Mucosa of rectum (tissue), 2 donors: ENCODE measurements at regions not wholly inside any gene's neighbourhood (a gene's known extent, or its start where the extent isn't known, plus 50 kb on each side); places are given as distances from the start of the nearest gene placed in this dataset.

Experiments
- H3K27ac ChIP-seq, 2 donors: one replicate each; pipeline ENCODE4 v1.7.0; 2013; ENCODE audit warnings: inconsistent platforms in 2 of 2, low read depth in 2 of 2, low read length in 2 of 2
- H3K27me3 ChIP-seq, 2 donors: one replicate each; pipeline ENCODE4 v1.7.0; 2013; ENCODE audit warnings: low read length in 2 of 2; ENCODE audit not compliant: control insufficient read depth in 2 of 2, insufficient read depth in 2 of 2
- H3K36me3 ChIP-seq, 2 donors: one replicate each; pipeline ENCODE4 v1.7.0; 2013; ENCODE audit warnings: low read length in 2 of 2; ENCODE audit not compliant: control insufficient read depth in 2 of 2, insufficient read depth in 2 of 2
- H3K4me1 ChIP-seq, 2 donors: one replicate each; pipeline ENCODE4 v1.7.0; 2013; ENCODE audit warnings: low read length in 2 of 2, mild to moderate bottlenecking in 1 of 2; ENCODE audit not compliant: control insufficient read depth in 2 of 2, insufficient read depth in 2 of 2
- H3K4me3 ChIP-seq, 2 donors: one replicate each; pipeline ENCODE4 v1.7.0; 2013; ENCODE audit warnings: low read length in 2 of 2
- H3K9ac ChIP-seq, 2 donors: one replicate each; pipeline ENCODE4 v1.7.0; 2013; ENCODE audit warnings: low read length in 2 of 2, low read depth in 1 of 2, mild to moderate bottlenecking in 1 of 2
- H3K9me3 ChIP-seq, 2 donors: one replicate each; pipeline ENCODE4 v1.7.0; 2013; ENCODE audit warnings: low read length in 2 of 2; ENCODE audit not compliant: control insufficient read depth in 2 of 2
- donor health status: healthy.
- donor health status: Normal muscosa, but diverticular disease.

- no peak overlapping the region for H3K4me3 ChIP-seq
- no peaks in the 10 kb centered on the region for H3K36me3 ChIP-seq
- H3K4me1 ChIP-seq = peaks cover 0 to 5% of the 10 kb centered on the region in 2 donors
- H3K9ac ChIP-seq = no peak overlapping the region
- no peaks in the 10 kb centered on the region for H3K9me3 ChIP-seq
- H3K27ac ChIP-seq = no peak overlapping the region
- no peaks in the 10 kb centered on the region for H3K27me3 ChIP-seq
Measured at GRCh38 chr15:101565377-101565776, 75.9 kb upstream of the PCSK6 start.

DNA sequence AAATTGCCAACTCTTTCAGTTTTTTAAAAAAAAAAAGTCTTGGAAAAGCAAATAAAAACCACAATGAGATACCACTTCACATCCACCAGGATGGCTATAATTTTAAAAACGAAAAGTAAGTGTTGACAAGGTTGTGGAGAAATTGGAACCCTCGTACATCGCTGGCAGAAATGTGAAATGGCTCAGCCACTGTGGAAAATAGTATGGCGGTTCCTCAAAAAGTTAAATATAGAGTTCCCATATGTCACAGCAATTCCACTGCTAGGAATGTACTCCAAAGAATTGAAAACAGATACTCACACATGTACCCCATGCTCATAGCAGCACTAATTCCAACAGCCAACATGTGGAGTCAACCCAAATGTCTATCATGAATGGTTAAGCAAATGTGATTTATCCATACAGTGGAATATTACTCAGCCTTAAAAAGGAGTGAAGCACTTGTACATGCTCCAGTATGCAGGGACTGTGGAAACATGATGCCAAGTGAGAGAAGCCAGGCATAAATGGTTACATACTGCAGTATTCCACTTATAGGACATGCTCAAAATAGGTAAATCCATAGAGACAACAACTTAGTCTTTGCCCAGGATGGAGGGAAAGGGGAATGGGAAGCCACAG is 73.8 kb upstream of the PCSK6 start:
- Histone ChIP-seq H3K27ac (no peak overlapping the region), H3K27me3 (peaks cover 0 to 3% of the 10 kb centered on the region in 2 donors), H3K4me1 (no peaks in the 10 kb centered on the region), H3K9ac (no peak overlapping the region), H3K4me3 (no peak overlapping the region), H3K9me3 (no peaks in the 10 kb centered on the region), H3K36me3 (no peaks in the 10 kb centered on the region)

GRCh38 chr15:101562428-101563059 is 73.0 kb upstream of the PCSK6 start:
- H3K36me3 ChIP-seq = no peaks in the 10 kb centered on the region
- H3K4me1 ChIP-seq = no peaks in the 10 kb centered on the region
- H3K4me3 ChIP-seq = no peak overlapping the region
- no peak overlapping the region for H3K27ac ChIP-seq
- no peaks in the 10 kb centered on the region for H3K9me3 ChIP-seq
- no peak overlapping the region for H3K9ac ChIP-seq
- H3K27me3 ChIP-seq = peaks cover 0 to 3% of the 10 kb centered on the region in 2 donors

DNA sequence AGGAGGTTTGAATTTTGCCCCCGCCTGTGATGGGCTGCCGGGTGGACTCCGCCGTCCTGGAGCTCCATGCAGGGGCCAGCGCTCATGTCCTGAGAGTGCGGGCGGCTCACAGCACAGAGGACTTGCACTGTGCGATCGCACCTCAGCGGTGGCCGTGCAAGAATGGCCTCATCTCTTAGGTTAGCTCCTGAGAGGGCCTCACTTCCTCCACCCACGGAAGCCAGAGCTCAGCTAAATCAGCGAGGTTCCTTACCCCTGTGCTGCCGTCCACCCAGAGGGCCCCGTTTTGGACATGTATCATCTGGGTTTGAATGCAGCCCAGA is 72.0 kb upstream of the PCSK6 start:
- H3K27ac ChIP-seq = no peak overlapping the region
- H3K27me3 ChIP-seq = peaks cover 0 to 3% of the 10 kb centered on the region in 2 donors
- no peaks in the 10 kb centered on the region for H3K36me3 ChIP-seq
- no peaks in the 10 kb centered on the region for H3K4me1 ChIP-seq
- no peaks in the 10 kb centered on the region for H3K9me3 ChIP-seq
- H3K9ac ChIP-seq = no peak overlapping the region
- no peak overlapping the region for H3K4me3 ChIP-seq

- Histone ChIP-seq H3K27ac (no peak overlapping the region), H3K9ac (no peak overlapping the region), H3K4me3 (no peak overlapping the region), H3K4me1 (no peaks in the 10 kb centered on the region), H3K27me3 (peaks cover 0 to 3% of the 10 kb centered on the region in 2 donors), H3K36me3 (no peaks in the 10 kb centered on the region), H3K9me3 (no peaks in the 10 kb centered on the region)
Measured at GRCh38 chr15:101560722-101561583, 71.4 kb upstream of the PCSK6 start.

- Histone ChIP-seq H3K4me1 (no peaks in the 10 kb centered on the region), H3K9me3 (no peaks in the 10 kb centered on the region), H3K27ac (no peak overlapping the region), H3K27me3 (peaks cover 0 to 3% of the 10 kb centered on the region in 2 donors), H3K9ac (no peak overlapping the region), H3K36me3 (no peaks in the 10 kb centered on the region), H3K4me3 (no peak overlapping the region)
Measured at GRCh38 chr15:101559952-101560351, 70.4 kb upstream of the PCSK6 start.

GRCh38 chr15:101558221-101558941 is 68.9 kb upstream of the PCSK6 start:
- Histone ChIP-seq H3K27ac (no peak overlapping the region), H3K36me3 (no peaks in the 10 kb centered on the region), H3K9me3 (no peaks in the 10 kb centered on the region), H3K4me3 (no peak overlapping the region), H3K4me1 (peaks cover 0 to 2% of the 10 kb centered on the region in 2 donors), H3K27me3 (peaks cover 0 to 3% of the 10 kb centered on the region in 2 donors), H3K9ac (no peak overlapping the region)

DNA sequence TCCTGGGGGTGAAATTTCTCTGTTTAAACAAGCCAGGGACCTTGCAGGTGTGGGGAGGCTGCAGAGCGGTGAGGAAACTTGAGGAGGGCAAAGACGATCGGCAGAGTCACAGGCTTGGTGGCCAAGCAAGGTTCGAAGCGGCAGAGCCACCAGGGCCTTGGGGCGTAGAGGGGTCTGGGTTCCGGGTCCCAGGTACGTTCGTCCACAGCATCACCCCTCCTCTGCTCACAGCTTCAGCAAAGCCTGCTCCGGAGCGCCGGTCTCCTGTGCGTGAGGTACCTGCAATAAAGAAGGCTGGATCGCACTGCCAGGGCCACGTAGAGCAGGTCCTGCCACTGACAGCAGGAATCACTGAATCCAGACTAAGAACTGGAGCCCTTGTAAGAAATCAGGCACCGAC is 66.8 kb upstream of the PCSK6 start:
- no peak overlapping the region for H3K9ac ChIP-seq
- no peak overlapping the region for H3K27ac ChIP-seq
- no peak overlapping the region for H3K4me3 ChIP-seq
- peaks cover 0 to 3% of the 10 kb centered on the region in 2 donors for H3K27me3 ChIP-seq
- H3K9me3 ChIP-seq = no peaks in the 10 kb centered on the region
- H3K4me1 ChIP-seq = peaks cover 0 to 2% of the 10 kb centered on the region in 2 donors
- H3K36me3 ChIP-seq = no peaks in the 10 kb centered on the region

- Histone ChIP-seq H3K4me1 (peaks cover 0 to 2% of the 10 kb centered on the region in 2 donors), H3K27ac (no peak overlapping the region), H3K9me3 (no peaks in the 10 kb centered on the region), H3K9ac (no peak overlapping the region), H3K4me3 (no peak overlapping the region), H3K36me3 (no peaks in the 10 kb centered on the region), H3K27me3 (peaks cover 0 to 3% of the 10 kb centered on the region in 2 donors)
Measured at GRCh38 chr15:101554115-101554915, 64.8 kb upstream of the PCSK6 start.
